GM19025 (cell line): ENCODE measurements at regions not wholly inside any gene's neighbourhood (a gene's known extent, or its start where the extent isn't known, plus 50 kb on each side); places are given as distances from the start of the nearest gene placed in this dataset.
"Not testable (repeated sequence)": the region's sequence is repeated elsewhere in the genome, so short reads cannot be mapped to it uniquely, and the experiment has no call there.

Source experiments
- ATAC-seq: cut with Tn5 transposase; IDR thresholded peaks from one replicate; pipeline ENCODE4 v1.9.1; 2021; ENCODE audit warnings: mild to moderate bottlenecking, low read depth, moderate library complexity; ENCODE audit not compliant: unreplicated experiment

DNA sequence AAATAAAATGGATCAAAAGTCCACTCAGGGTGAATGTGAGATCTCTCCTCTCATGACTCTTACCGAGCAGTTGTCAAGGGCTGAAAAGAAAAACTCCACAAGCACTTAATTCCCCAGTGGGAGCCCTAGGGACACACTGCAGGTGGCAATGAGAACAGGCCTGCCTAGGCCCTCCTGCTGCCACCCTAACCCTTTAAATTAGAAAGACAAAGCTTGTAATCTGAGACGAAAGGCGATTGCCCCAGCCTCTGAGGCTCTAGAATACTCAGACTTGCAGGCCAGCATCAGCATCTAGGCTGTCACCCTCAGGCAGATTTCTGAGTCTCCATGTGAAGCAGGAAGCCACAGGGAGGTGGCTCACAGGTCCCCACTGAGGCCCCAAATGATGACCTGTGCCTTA, 457.0 kb upstream of the MYT1L start:
- ATAC-seq, result no peak

DNA sequence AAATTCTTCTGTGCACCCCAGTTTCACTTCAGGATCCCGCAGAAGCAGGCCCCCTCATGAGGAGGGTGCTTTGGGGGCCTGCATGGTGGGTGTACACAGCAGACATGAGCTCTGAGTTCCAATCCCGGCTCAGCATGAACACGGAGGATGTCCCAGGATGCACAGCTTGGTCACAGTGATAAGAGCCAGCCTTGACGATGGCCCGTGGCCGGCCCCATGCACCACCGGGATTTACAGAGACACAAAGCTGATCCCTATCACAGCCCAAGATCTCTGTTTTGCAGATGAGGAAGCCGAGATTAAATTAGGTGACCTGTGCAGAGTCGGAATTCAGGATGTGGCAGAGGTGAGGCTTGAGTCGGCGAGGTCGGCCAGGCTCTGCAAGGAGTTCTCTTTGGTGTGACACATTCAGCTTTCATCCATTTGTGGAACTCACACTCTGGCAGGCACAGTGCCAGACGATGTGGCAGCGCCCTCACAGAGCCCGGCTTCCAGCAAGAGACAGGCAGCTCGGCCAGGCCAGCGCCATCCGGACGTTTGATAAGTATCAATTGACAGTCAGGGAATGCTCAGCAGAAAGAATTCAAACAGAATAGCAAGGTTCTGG, 456.3 kb upstream of the MYT1L start:
- ATAC-seq, result no peak

DNA sequence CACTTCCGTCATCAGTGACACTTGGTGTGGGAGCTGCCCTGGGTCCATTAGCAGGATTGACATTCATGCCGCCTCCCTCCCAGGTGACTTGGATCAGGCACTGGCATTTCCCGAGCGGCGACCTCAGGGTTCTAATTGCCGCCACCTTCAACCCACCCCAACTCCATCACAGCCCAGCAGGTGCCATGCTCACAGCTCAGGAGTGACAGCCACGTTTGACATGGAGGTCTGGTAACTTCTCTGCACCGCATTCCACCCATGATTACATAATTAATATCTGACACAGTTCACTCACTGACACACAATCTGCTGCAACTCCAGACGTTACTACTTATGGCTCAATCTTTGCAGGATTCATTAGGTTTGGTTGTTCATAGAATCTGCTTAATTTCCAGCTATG, 450.9 kb upstream of the MYT1L start:
- ATAC-seq, result no peak

DNA sequence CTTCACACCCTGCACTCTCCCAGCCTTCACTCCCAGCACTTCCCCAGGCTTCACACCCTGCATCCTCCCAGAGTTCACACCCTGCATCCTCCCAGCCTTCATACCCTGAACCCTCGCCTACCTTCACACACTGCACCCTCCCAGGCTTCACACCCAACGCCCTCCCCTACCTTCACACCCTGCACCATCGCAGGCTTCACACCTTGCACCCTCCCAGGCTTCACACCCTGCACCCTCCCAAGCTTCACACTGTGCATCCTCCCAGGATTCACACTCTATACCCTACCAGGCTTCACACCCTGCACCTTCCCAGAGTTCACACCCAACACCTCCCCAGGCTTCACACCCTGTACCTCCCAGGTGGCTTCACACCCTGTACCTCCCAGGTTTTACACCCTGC, 448.7 kb upstream of the MYT1L start:
- no peak for ATAC-seq

DNA sequence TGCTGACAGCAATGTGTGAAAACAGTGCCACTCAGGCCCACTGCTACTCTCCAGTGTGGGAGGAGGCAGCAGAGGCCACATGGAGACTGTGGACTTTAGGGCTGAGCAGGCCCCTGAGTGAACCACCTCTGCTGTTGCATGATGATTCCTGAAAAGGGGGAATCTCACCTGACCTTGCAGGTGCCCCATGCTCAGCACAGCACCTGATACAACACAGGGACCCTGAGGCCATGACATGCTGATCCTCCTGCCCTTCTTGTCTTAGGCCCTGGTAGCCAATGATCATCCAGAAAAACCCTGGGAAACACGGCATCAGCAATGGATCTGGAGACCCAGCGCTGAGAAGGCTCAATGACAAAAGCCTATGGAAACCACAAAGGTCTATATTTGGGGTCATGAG, 446.8 kb upstream of the MYT1L start:
- no peak for ATAC-seq

DNA sequence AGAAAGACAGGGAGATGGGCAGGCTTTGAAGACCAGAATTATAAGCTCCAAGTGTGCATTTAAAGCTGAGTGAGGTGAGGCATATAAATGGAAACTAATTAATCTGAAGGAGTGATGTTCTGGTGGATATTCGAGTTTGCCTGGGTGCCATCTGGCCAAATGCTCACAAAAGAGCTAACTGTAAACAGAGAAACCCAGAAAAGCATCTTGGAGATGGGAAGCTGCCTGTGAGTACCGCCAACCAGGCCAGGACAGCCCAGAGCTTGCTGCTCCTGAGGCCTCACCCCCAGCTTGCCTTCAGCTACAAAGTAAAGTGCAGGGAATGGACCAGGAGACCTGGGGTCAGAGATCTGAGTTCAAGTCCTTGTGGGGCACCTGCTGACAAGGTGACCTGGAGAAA, 446.1 kb upstream of the MYT1L start:
- no peak for ATAC-seq

DNA sequence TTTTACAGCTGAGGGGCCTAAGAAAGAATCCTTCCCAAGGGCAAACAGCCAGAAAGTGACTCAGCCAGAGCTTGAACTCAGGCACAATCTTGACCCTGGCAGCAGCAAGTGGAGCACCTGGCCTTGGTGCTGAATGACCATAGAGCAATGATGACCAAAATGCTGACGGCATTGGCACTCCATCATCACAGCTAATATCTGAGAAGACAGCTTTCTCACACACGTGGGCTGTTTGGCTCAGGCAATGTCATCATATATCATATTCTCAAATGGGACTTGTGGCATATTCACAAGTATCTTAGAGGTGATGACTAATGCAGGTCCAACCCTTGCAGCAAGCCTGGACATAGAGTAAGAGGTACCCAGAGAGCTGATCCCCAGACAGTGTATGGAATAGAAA, 443.9 kb upstream of the MYT1L start:
- no peak for ATAC-seq

DNA sequence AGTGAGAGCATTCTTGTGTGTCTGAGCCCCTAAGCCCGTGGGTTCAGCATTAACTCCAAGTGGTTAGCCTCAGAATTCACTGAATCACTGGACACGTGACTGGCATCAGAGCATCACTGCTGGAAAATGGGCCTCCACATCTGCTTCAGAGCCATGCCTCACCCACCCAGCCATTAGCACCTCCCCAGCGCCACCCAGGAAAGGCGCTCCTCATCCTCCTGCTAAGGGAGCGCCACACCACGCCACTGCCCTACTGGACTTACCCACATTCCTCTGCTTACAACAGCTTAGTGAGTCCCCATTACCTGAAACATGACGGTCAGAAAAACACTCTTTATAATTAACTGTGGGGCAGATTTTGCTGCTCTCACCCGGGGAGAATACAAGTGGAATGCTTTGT, 442.6 kb upstream of the MYT1L start:
- no peak for ATAC-seq

DNA sequence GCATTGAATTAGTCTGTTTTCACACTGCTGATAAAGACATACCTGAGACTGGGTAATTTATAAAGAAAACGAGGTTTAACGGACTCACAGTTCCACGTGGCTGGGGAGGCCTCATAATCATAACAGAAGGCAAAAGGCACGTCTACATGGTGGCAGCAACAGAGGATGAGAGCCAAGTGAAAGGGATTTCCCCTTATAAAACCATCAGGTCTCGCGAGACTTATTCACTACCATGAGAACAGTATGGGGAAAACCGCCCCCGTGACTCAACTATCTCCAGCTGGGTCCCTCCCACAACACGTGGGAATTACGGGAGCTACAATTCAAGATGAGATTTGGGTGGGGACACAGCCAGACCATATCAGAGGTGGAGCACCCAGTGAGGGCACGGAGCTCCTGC, 442.0 kb upstream of the MYT1L start:
- ATAC-seq, result not testable (repeated sequence)

DNA sequence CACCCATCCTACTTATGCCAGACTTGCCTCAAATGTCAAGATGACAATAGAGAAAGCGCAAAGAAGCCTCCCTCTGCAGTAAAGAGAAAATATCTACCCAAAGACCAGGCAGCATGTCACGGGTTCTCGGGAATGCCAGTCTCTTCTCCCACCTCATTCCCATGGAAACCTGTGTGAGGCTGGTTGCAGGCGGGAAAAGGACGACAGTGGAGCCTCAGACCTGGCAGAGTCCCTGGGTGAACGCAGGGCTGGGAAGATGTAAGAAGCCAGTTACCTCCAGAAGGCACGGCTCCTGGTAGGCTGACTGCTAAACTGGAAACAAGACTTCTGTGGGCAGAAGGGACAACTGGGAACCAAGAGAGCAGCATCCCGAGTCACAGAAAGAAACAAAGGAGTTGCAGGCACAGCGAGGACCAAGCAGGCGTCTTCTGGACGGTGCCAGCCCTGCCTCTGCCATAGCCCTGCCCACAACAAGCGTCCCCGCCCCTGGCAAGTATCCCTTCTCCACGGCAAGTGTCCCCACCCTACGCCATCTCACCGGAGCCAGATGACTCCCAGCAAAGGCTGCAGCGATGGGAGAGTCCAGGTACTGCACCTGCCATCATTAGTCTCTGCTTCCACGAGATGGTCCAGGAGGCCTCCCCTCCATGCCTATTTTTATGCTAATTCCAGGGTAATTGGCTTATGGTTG, 440.8 kb upstream of the MYT1L start:
- no peak for ATAC-seq

DNA sequence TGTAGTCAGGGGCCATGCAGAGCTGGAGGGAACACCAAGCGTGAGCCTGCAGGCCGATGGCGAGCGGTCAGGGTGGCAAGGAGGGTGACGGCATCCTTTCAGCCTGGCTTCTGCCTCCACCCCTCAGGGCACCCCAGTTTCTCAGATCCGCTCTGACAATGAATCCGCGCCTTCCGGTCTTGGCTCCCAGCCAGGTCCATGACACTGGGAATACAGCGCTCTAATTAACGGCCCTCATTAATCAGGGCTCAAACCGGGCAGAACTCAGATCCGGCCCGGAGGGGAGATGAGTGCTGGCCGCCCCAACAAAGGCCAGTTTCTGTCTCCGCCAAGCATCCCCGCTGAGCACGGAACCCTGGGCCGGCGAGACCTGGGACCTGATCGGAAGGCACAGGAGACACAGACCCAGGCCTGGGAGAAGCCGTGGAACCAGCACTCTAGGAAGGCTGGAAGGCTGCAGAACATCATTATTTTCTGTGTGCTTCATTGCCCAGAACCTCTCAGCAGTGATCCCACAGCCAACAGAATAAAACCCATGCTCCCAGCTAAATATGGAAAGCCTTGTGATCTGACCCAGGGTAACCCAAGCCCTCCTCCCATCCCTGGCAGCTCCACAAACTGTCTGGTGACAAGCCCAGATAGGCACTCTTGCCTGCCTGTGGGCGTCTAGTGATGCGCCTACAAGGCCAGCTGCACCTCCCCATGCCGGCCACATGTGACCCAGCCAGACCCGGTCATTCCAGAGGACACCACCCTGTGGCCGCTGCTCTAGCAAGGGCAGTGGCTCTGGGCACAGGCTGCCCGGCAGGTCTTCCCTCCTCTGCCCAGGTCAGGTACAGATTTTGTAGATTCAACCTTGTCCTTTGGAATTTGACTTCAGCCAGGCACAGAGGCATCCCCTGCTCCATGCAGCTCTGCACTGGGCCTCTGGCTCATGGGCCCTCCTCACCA, 438.7 kb upstream of the MYT1L start:
- ATAC-seq, result no peak

DNA sequence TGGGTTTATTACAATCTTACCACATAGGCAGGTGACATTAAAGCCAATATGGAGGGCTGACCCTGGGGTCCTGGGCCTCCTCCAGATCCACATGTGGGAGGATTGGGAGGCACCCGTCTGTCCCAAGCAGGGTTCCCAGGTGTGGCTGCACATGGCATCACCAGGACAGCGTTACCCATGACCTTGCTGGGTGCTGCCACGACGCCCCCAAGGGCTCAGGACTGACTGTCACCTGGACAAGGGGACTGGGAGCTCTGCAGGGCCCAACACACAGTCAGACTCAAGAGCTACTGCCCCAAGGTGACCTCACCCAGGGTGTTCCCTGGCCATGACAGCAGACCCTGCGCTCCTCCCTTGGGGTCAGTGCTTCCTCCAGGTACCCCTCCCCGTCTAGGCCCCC, 437.4 kb upstream of the MYT1L start:
- no peak for ATAC-seq

DNA sequence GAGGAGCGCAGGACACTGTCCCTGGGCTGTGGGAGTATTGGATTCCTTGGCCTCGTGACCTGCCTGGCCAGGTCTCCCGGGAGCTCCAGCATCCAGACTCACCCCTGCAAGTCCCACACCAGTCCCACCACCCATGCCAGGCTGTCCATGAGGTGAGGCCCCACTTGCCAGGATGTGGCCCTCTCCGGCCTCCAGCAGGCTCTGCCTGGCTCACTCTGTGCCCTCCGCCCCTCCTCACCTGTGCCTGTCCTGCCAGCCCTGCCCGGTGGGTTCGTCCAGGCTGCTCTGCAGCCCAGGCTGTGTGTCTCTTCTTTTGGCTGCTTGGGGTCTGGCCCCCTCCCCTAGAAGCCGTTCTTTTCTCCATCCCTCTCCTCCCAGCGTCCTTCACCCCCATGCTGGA, 436.8 kb upstream of the MYT1L start:
- ATAC-seq, result no peak

DNA sequence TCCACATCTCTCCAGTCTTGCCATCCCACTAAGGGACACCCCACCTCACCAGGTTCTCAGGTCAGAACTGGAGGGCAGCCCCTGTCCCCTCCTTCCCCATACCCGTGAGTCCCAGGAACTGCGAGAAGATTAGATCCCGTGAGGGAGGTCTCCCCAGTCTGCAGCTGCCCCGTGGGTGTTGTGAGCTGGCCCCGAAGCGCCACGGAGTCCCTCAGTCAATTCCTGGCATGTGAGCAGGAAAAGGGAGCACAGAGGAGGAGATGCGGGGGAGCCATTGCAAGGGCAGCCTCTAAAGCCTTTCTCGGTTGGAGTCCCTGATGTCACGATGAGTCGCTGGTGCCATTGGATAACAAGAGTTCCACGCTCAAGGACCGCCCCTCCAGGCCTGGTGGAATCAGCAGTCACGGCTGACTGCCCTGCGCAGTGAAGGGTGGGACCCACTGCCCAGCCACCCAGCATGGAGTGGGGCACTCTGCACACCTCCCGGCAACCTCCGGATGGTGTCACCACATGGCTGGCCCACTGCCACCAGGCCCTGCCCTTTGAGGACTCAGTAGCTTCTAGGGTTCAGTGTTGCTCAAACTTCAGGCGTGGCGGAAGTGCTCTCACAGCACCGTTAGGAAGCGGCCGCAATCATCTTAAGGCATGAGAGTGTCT, 434.9 kb upstream of the MYT1L start:
- no peak for ATAC-seq

DNA sequence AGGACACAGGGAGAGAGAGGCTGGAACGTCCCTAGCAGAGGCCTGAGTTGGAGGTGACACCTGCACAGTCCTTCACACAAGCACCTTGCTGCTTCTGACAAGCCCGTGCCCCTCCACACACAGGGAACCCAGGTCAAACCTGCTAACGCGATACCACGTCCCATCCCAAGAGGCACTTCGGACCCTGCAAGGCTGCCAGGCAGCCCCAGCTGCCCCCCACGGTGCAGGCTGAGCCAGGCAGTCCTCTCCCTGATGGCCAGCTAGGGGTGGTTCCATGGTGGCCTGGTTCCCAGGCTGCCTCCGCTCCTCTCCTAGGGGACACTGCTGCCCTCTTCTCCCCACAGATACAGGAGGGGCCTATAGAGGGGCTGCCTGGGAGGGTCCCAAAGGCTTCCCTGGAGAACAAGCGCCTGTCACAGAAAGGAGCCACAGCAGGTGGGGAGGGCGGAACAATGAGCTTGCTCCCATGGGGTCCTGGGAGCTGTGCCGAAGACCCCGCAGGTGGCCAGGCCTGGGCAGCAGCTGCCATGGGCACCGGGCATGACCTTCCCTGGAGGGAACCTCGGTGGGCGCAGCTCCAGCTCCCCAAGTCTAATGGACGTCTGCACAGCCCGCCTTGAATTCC, 434.2 kb upstream of the MYT1L start:
- ATAC-seq, result no peak

DNA sequence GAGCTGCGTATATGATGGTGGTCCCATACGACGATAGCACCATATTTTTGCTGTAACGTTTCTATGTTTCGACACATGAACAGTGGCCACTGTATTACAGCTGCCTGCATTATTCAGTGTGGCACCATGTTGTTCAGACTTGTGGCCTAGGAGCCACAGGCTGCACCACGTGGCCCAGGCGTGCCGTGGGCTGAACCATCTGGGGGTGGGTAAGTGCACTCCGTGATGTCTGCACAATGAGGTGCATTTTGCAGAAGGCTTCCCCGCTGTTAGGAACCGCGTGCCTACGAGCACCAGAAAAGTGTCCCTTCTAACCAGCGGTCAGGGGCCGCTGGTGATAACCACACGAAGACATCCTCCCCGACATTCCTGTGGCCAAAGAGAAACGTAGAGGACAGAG, 433.7 kb upstream of the MYT1L start:
- ATAC-seq, result no peak

DNA sequence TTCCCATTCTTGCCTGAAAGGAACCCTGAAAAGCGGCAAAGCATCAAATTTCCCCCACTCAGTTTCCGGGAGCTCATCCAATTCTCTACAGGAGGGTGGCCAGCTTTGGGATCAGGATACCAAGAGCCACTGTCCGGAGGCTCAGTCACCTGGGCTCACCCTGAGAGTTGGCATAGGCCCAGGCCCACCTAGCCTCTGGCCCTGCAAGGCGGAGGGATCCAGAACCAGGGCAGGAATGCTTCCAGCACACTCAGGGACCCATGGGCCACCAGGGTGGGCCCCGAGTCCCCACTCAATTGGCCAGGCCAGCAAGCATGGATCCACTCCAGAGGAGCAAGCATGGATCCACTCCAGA, 432.9 kb upstream of the MYT1L start:
- ATAC-seq, result no peak

DNA sequence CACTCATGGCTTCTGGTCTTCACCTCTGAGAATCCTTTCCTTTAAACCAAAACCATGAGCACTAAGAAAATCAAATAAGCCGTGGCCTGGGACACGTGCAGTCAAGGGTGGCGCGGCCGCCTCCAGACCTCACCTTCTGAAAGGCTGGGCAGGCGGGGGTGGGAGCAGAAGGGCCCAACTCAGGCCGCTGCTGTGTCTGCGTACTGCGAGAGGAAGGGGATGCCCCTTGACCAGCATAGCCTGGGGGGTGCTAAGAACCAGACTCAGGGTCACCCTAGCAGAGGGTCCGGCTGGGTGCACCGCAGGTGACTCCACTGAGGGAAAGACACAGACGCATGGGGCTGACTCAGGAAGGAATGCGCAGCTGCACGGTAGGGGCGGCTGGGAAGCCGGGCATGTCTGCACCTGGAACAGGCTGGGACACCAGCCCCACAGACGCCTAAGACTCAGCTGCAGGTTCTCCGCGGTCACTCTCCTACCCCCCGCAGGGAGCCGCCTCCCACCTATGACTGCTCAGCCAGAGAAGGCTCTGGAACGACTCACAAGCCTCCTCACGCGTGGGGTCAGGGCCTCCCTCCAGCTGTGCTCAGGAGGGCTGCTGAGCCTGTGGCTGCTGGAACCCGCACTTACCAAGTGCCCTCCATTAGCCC, 432.4 kb upstream of the MYT1L start:
- ATAC-seq, result no peak

DNA sequence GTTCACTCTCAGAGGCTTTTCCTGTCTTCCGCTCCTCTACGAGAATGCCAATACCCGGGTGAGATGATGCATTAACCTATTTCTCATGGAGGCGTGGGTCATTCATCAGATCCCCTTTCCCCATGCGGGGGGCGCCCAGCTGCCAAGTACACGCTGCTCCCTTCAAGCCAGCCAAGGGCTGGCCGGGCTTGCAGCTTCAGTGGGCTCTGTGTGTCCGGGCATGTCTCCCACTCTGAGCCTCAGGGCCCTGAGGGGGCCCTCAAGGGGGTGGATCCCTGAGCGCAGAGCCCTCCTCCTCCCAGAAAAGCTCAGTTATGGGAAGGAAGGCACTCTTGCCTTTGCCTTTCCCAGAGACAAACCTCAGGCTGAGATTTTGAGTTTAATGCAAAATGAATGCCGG, 431.8 kb upstream of the MYT1L start:
- no peak for ATAC-seq
